ENCODE measurements at regions not wholly inside any gene's neighbourhood (a gene's known extent, or its start where the extent isn't known, plus 50 kb on each side); places are given as distances from the start of the nearest gene placed in this dataset.
A peak's percentile ranks its signal among the peaks of the same experiment; 100 is the strongest.

- Histone ChIP-seq H3K4me2 (peak overlapping the region in 7 of 11 experiments; percentile 3 to 81 (median 53); a peak in 10 of 22 replicates), H3K9ac (no peak overlapping the region), H3K27me3 (peaks cover 0 to 6% (median 0%) of the 10 kb centered on the region in 11 experiments; a peak in 1 of 22 replicates), H3K9me3 (replicated peaks in 1 of 11) (no peaks in the 10 kb centered on the region), H3K36me3 (no peaks in the 10 kb centered on the region), H3K4me1 (peaks cover 10 to 63% (median 22%) of the 10 kb centered on the region in 10 experiments; a peak in 18 of 20 replicates), H3K27ac (no peak overlapping the region), H4K20me1 (no peaks in the 10 kb centered on the region; a peak in 1 of 22 replicates), H3K4me3 (no peak overlapping the region)
- TF ChIP-seq Cebpa-rat (IDR thresholded peaks at IDR 0.05) = no peak
Measured at GRCh38 chr12:115205755-115206308, 521.9 kb upstream of the TBX3 start.

GRCh38 chr12:115204957-115205754 lies 521.2 kb upstream of the TBX3 start:
- Histone ChIP-seq H4K20me1 (no peaks in the 10 kb centered on the region; a peak in 1 of 22 replicates), H3K36me3 (no peaks in the 10 kb centered on the region), H3K9ac (no peak overlapping the region), H3K4me3 (no peak overlapping the region), H3K27ac (no peak overlapping the region), H3K4me2 (peak overlapping the region in 7 of 11 experiments; percentile 3 to 81 (median 53); a peak in 12 of 22 replicates), H3K27me3 (peaks cover 0 to 6% (median 0%) of the 10 kb centered on the region in 11 experiments; a peak in 1 of 22 replicates), H3K4me1 (peaks cover 10 to 60% (median 22%) of the 10 kb centered on the region in 10 experiments; a peak in 18 of 20 replicates), H3K9me3 (replicated peaks in 1 of 11) (no peaks in the 10 kb centered on the region)
- TF ChIP-seq Cebpa-rat (IDR thresholded peaks at IDR 0.05) = no peak

- no peak overlapping the region for H3K9ac ChIP-seq
- H3K27me3 ChIP-seq = peaks cover 0 to 6% (median 0%) of the 10 kb centered on the region in 11 experiments; a peak in 1 of 22 replicates
- peak overlapping the region; percentile 28 to 81 (median 45) for H3K4me2 ChIP-seq
- H3K36me3 ChIP-seq = no peaks in the 10 kb centered on the region
- no peaks in the 10 kb centered on the region for H3K9me3 ChIP-seq (replicated peaks in 1 of 11)
- peaks cover 10 to 51% (median 22%) of the 10 kb centered on the region in 10 experiments; a peak in 18 of 20 replicates for H3K4me1 ChIP-seq
- no peak for TF ChIP-seq Cebpa-rat (IDR thresholded peaks at IDR 0.05)
- no peaks in the 10 kb centered on the region; a peak in 1 of 22 replicates for H4K20me1 ChIP-seq
- no peak overlapping the region for H3K4me3 ChIP-seq
- no peak overlapping the region for H3K27ac ChIP-seq
Measured at GRCh38 chr12:115203701-115204100, 519.7 kb upstream of the TBX3 start.

- H3K9me3 ChIP-seq (replicated peaks in 1 of 11) = no peaks in the 10 kb centered on the region
- H3K9ac ChIP-seq = no peak overlapping the region
- no peaks in the 10 kb centered on the region; a peak in 1 of 22 replicates for H4K20me1 ChIP-seq
- H3K36me3 ChIP-seq = no peaks in the 10 kb centered on the region
- no peak for TF ChIP-seq Cebpa-rat (IDR thresholded peaks at IDR 0.05)
- no peak overlapping the region for H3K4me3 ChIP-seq
- H3K4me1 ChIP-seq = peaks cover 10 to 38% (median 22%) of the 10 kb centered on the region in 10 experiments; a peak in 18 of 20 replicates
- H3K27me3 ChIP-seq = peaks cover 0 to 6% (median 0%) of the 10 kb centered on the region in 11 experiments; a peak in 1 of 22 replicates
- H3K4me2 ChIP-seq = no peak overlapping the region
- no peak overlapping the region for H3K27ac ChIP-seq
Measured at GRCh38 chr12:115201966-115202365, 518.0 kb upstream of the TBX3 start.

GRCh38 chr12:115199831-115200230 lies 515.9 kb upstream of the TBX3 start:
- Histone ChIP-seq H3K27ac (no peak overlapping the region), H3K9ac (no peak overlapping the region), H3K4me1 (peaks cover 10 to 18% (median 15%) of the 10 kb centered on the region in 10 experiments; a peak in 18 of 20 replicates), H3K27me3 (peaks cover 0 to 6% (median 0%) of the 10 kb centered on the region in 11 experiments; a peak in 1 of 22 replicates), H3K4me3 (no peak overlapping the region), H3K36me3 (no peaks in the 10 kb centered on the region), H3K4me2 (no peak overlapping the region), H4K20me1 (no peaks in the 10 kb centered on the region; a peak in 1 of 22 replicates), H3K9me3 (replicated peaks in 1 of 11) (no peaks in the 10 kb centered on the region)
- no peak for TF ChIP-seq Cebpa-rat (IDR thresholded peaks at IDR 0.05)

GRCh38 chr12:115194857-115195256 lies 510.9 kb upstream of the TBX3 start:
- H3K27me3 ChIP-seq = no peaks in the 10 kb centered on the region
- H3K9me3 ChIP-seq (replicated peaks in 1 of 11) = no peaks in the 10 kb centered on the region
- no peaks in the 10 kb centered on the region for H4K20me1 ChIP-seq
- H3K4me3 ChIP-seq = no peak overlapping the region
- no peak overlapping the region for H3K9ac ChIP-seq
- no peaks in the 10 kb centered on the region for H3K4me1 ChIP-seq
- no peak overlapping the region for H3K4me2 ChIP-seq
- no peak overlapping the region for H3K27ac ChIP-seq
- H3K36me3 ChIP-seq = no peaks in the 10 kb centered on the region
- TF ChIP-seq Cebpa-rat (IDR thresholded peaks at IDR 0.05) = no peak

GRCh38 chr12:115194448-115194847 lies 510.5 kb upstream of the TBX3 start:
- Histone ChIP-seq H3K4me3 (no peak overlapping the region), H3K27me3 (no peaks in the 10 kb centered on the region), H3K36me3 (no peaks in the 10 kb centered on the region), H3K27ac (no peak overlapping the region), H3K4me1 (no peaks in the 10 kb centered on the region), H3K4me2 (no peak overlapping the region), H4K20me1 (no peaks in the 10 kb centered on the region), H3K9ac (no peak overlapping the region), H3K9me3 (replicated peaks in 1 of 11) (no peaks in the 10 kb centered on the region)
- no peak for TF ChIP-seq Cebpa-rat (IDR thresholded peaks at IDR 0.05)

GRCh38 chr12:115191342-115191741 lies 507.4 kb upstream of the TBX3 start:
- H3K27me3 ChIP-seq = no peaks in the 10 kb centered on the region
- H3K4me1 ChIP-seq = no peaks in the 10 kb centered on the region
- H3K9ac ChIP-seq = no peak overlapping the region
- H3K9me3 ChIP-seq (replicated peaks in 1 of 11) = peaks cover 0 to 7% (median 0%) of the 10 kb centered on the region in 11 experiments; a peak in 3 of 22 replicates
- no peak overlapping the region for H3K27ac ChIP-seq
- H3K4me2 ChIP-seq = no peak overlapping the region
- no peaks in the 10 kb centered on the region for H3K36me3 ChIP-seq
- peak in 2 of 11 experiments; percentile 9 to 35; a peak in 1 of 22 replicates for TF ChIP-seq Cebpa-rat (IDR thresholded peaks at IDR 0.05)
- H4K20me1 ChIP-seq = no peaks in the 10 kb centered on the region
- no peak overlapping the region for H3K4me3 ChIP-seq

- H3K36me3 ChIP-seq = no peaks in the 10 kb centered on the region
- no peak for TF ChIP-seq Cebpa-rat (IDR thresholded peaks at IDR 0.05)
- no peak overlapping the region for H3K4me2 ChIP-seq
- H3K27ac ChIP-seq = no peak overlapping the region
- H3K9me3 ChIP-seq (replicated peaks in 1 of 11) = peaks cover 0 to 7% (median 0%) of the 10 kb centered on the region in 11 experiments; a peak in 3 of 22 replicates
- no peak overlapping the region for H3K9ac ChIP-seq
- H4K20me1 ChIP-seq = no peaks in the 10 kb centered on the region
- no peaks in the 10 kb centered on the region for H3K27me3 ChIP-seq
- no peak overlapping the region for H3K4me3 ChIP-seq
- H3K4me1 ChIP-seq = no peaks in the 10 kb centered on the region
Measured at GRCh38 chr12:115190010-115190770, 506.2 kb upstream of the TBX3 start.

Measured in BLaER1 treated with 17β-estradiol and CSF1 and Interleukin-3, amounts not matched to agents 10 nM and 100 nM (cell line).